K562 (cell line): ENCODE measurements at regions not wholly inside any gene's neighbourhood (a gene's known extent, or its start where the extent isn't known, plus 50 kb on each side); places are given as distances from the start of the nearest gene placed in this dataset.

ENCODE experiments used
- CBX3 ChIP-seq, 2 experiments: IDR thresholded peaks; 1 replicate in 1 of 2; 2 replicates in 1 of 2; pipeline ENCODE4 v1.6.1; 2012; ENCODE audit warnings: inconsistent platforms in 2 of 2, low read length in 2 of 2, borderline replicate concordance in 1 of 2, control low read depth in 1 of 2
- CHD2 ChIP-seq: IDR thresholded peaks from 2 replicates; pipeline ENCODE4 v1.6.1; 2011; ENCODE audit warnings: low read depth, low read length
- CTCF ChIP-seq, 3 experiments: IDR thresholded peaks in 2 of 3; conservative IDR thresholded peaks in 1 of 3; 2 replicates each; pipeline ENCODE4 v1.5.1; 2011 to 2012; ENCODE audit warnings: low read length in 3 of 3, mild to moderate bottlenecking in 3 of 3, control low read depth in 2 of 3, improper control_type of control experiment in 1 of 3, inconsistent platforms in 1 of 3, low read depth in 1 of 3, mixed read lengths in 1 of 3, moderate library complexity in 1 of 3; ENCODE audit not compliant: insufficient read depth in 2 of 3
- ELF1 ChIP-seq: fragments of 200-800 bp; sonication (Bioruptor generic); IDR thresholded peaks from 2 replicates; pipeline ENCODE4 v1.6.1; 2016; ENCODE audit warnings: missing genetic modification characterization, missing compliant biosample characterization
- HMG20B ChIP-seq: fragments of 250-450 bp; sonication (Bioruptor Pico); IDR thresholded peaks from 2 replicates; pipeline ENCODE4 v1.5.0; 2021; ENCODE audit warnings: mild to moderate bottlenecking
- POLR2A ChIP-seq: fragments of 450-650 bp; conservative IDR thresholded peaks from 2 replicates; pipeline ENCODE4 v1.6.1; 2016
- ZKSCAN3 ChIP-seq: fragments of 250-450 bp; sonication (Bioruptor Pico); IDR thresholded peaks from 2 replicates; pipeline ENCODE4 v1.4.0; 2020
- ZZZ3 ChIP-seq: fragments of 450-650 bp; IDR thresholded peaks from 2 replicates; pipeline ENCODE4 v1.6.1; 2016; ENCODE audit warnings: antibody characterized with exemption, mild to moderate bottlenecking, moderate library complexity

- TF ChIP-seq CHD2 (no peak), HMG20B (CRISPR knock-in tag) (no peak), CBX3 (IDR thresholded peaks at IDR 0.05; ENCODE audit: borderline replicate concordance in 1 of 2, low read length in 2 of 2) (no peak), ELF1 (no peak), POLR2A (no peak), CTCF (IDR thresholded peaks at IDR 0.05 in 2 of 3, conservative IDR thresholded peaks at IDR 0.05 in 1 of 3; ENCODE audit: insufficient read depth in 2 of 3, low read depth in 1 of 3, low read length in 3 of 3) (no peak), ZKSCAN3 (CRISPR knock-in tag) (no peak), ZZZ3 (no peak)
These were observed 344.6 kb upstream of the EDIL3 start for GRCh38 chr5:84729326-84729725.
